BE2C (cell line): ENCODE measurements at regions not wholly inside any gene's neighbourhood (a gene's known extent, or its start where the extent isn't known, plus 50 kb on each side); places are given as distances from the start of the nearest gene placed in this dataset.

Experiments used
- DNase-seq: peaks from one replicate; pipeline ENCODE4 v3.0.0-alpha.2; 2020
- H3K27me3 ChIP-seq: fragments of 250-450 bp; sonication (Bioruptor Pico); 2 replicates; pipeline ENCODE4 v1.5.1; 2020; ENCODE audit warnings: mild to moderate bottlenecking
- H3K36me3 ChIP-seq: fragments of 250-450 bp; sonication (Bioruptor Pico); 2 replicates; pipeline ENCODE4 v1.5.1; 2020; ENCODE audit warnings: mild to moderate bottlenecking
- H3K4me1 ChIP-seq: fragments of 250-450 bp; sonication (Bioruptor Pico); 2 replicates; pipeline ENCODE4 v1.5.1; 2020
- H3K4me3 ChIP-seq: 2 replicates; pipeline ENCODE4 v1.5.1; 2011; ENCODE audit warnings: low read depth, low read length
- H3K9me3 ChIP-seq: fragments of 250-450 bp; sonication (Bioruptor Pico); 2 replicates; pipeline ENCODE4 v1.5.1; 2020
- CTCF ChIP-seq: IDR thresholded peaks from 2 replicates; pipeline ENCODE4 v1.5.1; 2012; ENCODE audit warnings: mild to moderate bottlenecking, low read depth, low read length

GRCh38 chr13:89966524-89966923, 1381.0 kb upstream of the MIR17HG start:
- no peaks in the 10 kb centered on the region for H3K4me1 ChIP-seq
- H3K36me3 ChIP-seq, result no peaks in the 10 kb centered on the region
- DNase-seq, result peak; percentile 11
- no peaks in the 10 kb centered on the region for H3K9me3 ChIP-seq
- H3K27me3 ChIP-seq, result no peaks in the 10 kb centered on the region
- TF ChIP-seq CTCF, result no peak
- H3K4me3 ChIP-seq, result no peak overlapping the region

GRCh38 chr13:89967701-89968100, 1379.8 kb upstream of the MIR17HG start:
- Histone ChIP-seq H3K9me3 (no peaks in the 10 kb centered on the region), H3K4me1 (no peaks in the 10 kb centered on the region), H3K27me3 (no peaks in the 10 kb centered on the region), H3K4me3 (no peak overlapping the region), H3K36me3 (no peaks in the 10 kb centered on the region)
- DNase-seq, result no peak
- TF ChIP-seq CTCF, result no peak

- Histone ChIP-seq H3K36me3 (no peaks in the 10 kb centered on the region), H3K9me3 (no peaks in the 10 kb centered on the region), H3K27me3 (no peaks in the 10 kb centered on the region), H3K4me1 (no peaks in the 10 kb centered on the region), H3K4me3 (no peak overlapping the region)
- DNase-seq, result no peak
- no peak for TF ChIP-seq CTCF
Measured at GRCh38 chr13:89968470-89968869, 1379.0 kb upstream of the MIR17HG start.

- TF ChIP-seq CTCF, result no peak
- H3K36me3 ChIP-seq, result no peaks in the 10 kb centered on the region
- no peaks in the 10 kb centered on the region for H3K27me3 ChIP-seq
- H3K4me1 ChIP-seq, result no peaks in the 10 kb centered on the region
- no peak for DNase-seq
- no peak overlapping the region for H3K4me3 ChIP-seq
- H3K9me3 ChIP-seq, result no peaks in the 10 kb centered on the region
Measured at GRCh38 chr13:89970353-89970709, 1377.2 kb upstream of the MIR17HG start.

- no peak for TF ChIP-seq CTCF
- no peaks in the 10 kb centered on the region for H3K9me3 ChIP-seq
- no peak for DNase-seq
- no peaks in the 10 kb centered on the region for H3K4me1 ChIP-seq
- H3K4me3 ChIP-seq, result no peak overlapping the region
- H3K27me3 ChIP-seq, result no peaks in the 10 kb centered on the region
- H3K36me3 ChIP-seq, result no peaks in the 10 kb centered on the region
Measured at GRCh38 chr13:89977203-89977602, 1370.3 kb upstream of the MIR17HG start.

- no peak overlapping the region for H3K4me3 ChIP-seq
- no peak for DNase-seq
- no peaks in the 10 kb centered on the region for H3K4me1 ChIP-seq
- TF ChIP-seq CTCF, result no peak
- no peaks in the 10 kb centered on the region for H3K9me3 ChIP-seq
- H3K27me3 ChIP-seq, result no peaks in the 10 kb centered on the region
- no peaks in the 10 kb centered on the region for H3K36me3 ChIP-seq
Measured at GRCh38 chr13:89980896-89981295, 1366.6 kb upstream of the MIR17HG start.
